HEK293 (cell line): ENCODE measurements at regions not wholly inside any gene's neighbourhood (a gene's known extent, or its start where the extent isn't known, plus 50 kb on each side); places are given as distances from the start of the nearest gene placed in this dataset.
"Not testable (repeated sequence)": the region's sequence is repeated elsewhere in the genome, so short reads cannot be mapped to it uniquely, and the experiment has no call there.

Source experiments
- CTCF ChIA-PET: fragments of 350-600 bp; formaldehyde crosslinking; extraction: SDS; loops from one replicate; lab custom pipeline; 2021; ENCODE audit warnings: antibody characterized with exemption; lab: Yijun Ruan, JAX
- POLR2A ChIA-PET: fragments of 300-600 bp; formaldehyde crosslinking; extraction: SDS; loops from one replicate; lab custom pipeline; 2020; ENCODE audit warnings: antibody characterized with exemption, inconsistent platforms; lab: Yijun Ruan, JAX
- H3K27ac ChIP-seq: fragments of 200-500 bp; sonication (Bioruptor generic); 2 replicates; pipeline ENCODE4 v1.5.1; 2014; ENCODE audit warnings: low read depth, low read length, control low read depth, inconsistent platforms; ENCODE audit errors: extremely low read depth
- H3K36me3 ChIP-seq, 2 experiments: fragments of 200-500 bp in 1 of 2; sonication (Bioruptor generic) in 1 of 2; 1 replicate in 1 of 2; 2 replicates in 1 of 2; pipeline ENCODE4 v1.5.1; 2014 to 2017; ENCODE audit warnings: inconsistent platforms in 2 of 2, low read length in 2 of 2; ENCODE audit not compliant: control insufficient read depth in 2 of 2, insufficient read depth in 1 of 2
- H3K4me1 ChIP-seq: fragments of 200-500 bp; sonication (Bioruptor generic); 2 replicates; pipeline ENCODE4 v1.5.1; 2014; ENCODE audit warnings: mild to moderate bottlenecking, low read length, inconsistent platforms; ENCODE audit not compliant: control insufficient read depth, insufficient read depth
- H3K4me3 ChIP-seq: 2 replicates; pipeline ENCODE4 v1.5.1; 2011; ENCODE audit warnings: low read depth, mild to moderate bottlenecking, control low read depth, low read length, moderate library complexity
- H3K9me3 ChIP-seq: fragments of 200-500 bp; sonication (Bioruptor generic); 2 replicates; pipeline ENCODE4 v1.5.1; 2014; ENCODE audit warnings: low read depth, low read length, inconsistent platforms; ENCODE audit not compliant: control insufficient read depth, insufficient read depth

- POLR2A ChIA-PET, H3K4me3 ChIP-seq: not testable (repeated sequence)
Observed at GRCh38 chr21:7743940-7744339, 2777.4 kb upstream of the TPTE start.

GRCh38 chr21:7744406-7745099, 2776.8 kb upstream of the TPTE start:
- H3K4me3 ChIP-seq, H3K36me3 ChIP-seq, H3K4me1 ChIP-seq, CTCF ChIA-PET, POLR2A ChIA-PET, H3K9me3 ChIP-seq, H3K27ac ChIP-seq: not testable (repeated sequence)

More at GRCh38 chr21:7743940-7744339, 2777.4 kb upstream of the TPTE start:
- H3K4me1 ChIP-seq, H3K27ac ChIP-seq, H3K9me3 ChIP-seq, H3K36me3 ChIP-seq, CTCF ChIA-PET: not testable (repeated sequence)

GRCh38 chr21:7745100-7745450, 2776.3 kb upstream of the TPTE start:
- H3K27ac ChIP-seq, CTCF ChIA-PET, H3K36me3 ChIP-seq, H3K9me3 ChIP-seq, H3K4me3 ChIP-seq, POLR2A ChIA-PET, H3K4me1 ChIP-seq: not testable (repeated sequence)

- CTCF ChIA-PET, H3K36me3 ChIP-seq, H3K27ac ChIP-seq, POLR2A ChIA-PET, H3K9me3 ChIP-seq, H3K4me3 ChIP-seq, H3K4me1 ChIP-seq: not testable (repeated sequence)
Observed at GRCh38 chr21:7747964-7748363, 2773.4 kb upstream of the TPTE start.

DNA sequence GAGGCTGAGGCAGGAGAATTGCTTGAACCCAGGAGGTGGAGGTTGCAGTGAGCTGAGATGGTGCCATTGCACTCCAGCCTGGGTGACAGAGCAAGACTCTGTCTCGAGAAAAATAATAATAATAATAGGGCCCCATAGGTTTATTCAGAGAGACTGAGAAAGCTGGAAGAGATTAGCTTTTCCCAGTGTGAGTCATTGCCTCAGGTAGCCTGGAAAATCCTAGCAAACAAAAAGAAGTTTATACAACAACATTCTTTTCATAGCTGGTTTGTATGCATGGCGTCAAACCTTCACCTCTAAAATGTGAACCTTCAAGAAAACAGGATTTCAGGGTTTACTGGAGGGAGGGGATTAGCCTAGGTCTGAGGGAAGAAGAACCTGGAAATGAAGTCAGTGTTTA, 2768.8 kb upstream of the TPTE start:
- POLR2A ChIA-PET, H3K4me3 ChIP-seq: not testable (repeated sequence)

GRCh38 chr21:7753380-7753877, 2768.0 kb upstream of the TPTE start:
- CTCF ChIA-PET: not testable (repeated sequence)

More for the DNA sequence above, 2768.8 kb upstream of the TPTE start:
- H3K9me3 ChIP-seq, H3K4me1 ChIP-seq, CTCF ChIA-PET, H3K27ac ChIP-seq, H3K36me3 ChIP-seq: not testable (repeated sequence)

DNA sequence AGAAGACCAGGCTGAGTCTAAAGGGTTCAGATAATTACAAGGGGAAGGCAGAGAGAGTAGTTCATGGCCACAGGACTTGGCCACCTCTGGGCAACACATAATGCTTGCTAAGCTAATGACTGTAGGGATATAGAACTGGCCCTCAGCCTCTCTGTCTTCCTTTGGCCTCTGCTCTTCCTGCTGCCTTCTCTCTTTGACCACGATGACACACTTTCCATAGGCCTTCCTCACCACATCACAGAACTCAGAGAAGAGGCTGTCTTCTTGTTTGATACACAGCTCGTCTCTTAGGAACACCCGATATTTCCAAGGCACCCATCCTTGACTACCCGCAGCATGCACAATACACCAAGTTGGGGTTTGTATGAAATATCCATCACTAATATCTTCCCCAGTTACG, 2751.4 kb upstream of the TPTE start:
- CTCF ChIA-PET, H3K36me3 ChIP-seq, H3K4me3 ChIP-seq, H3K4me1 ChIP-seq, H3K9me3 ChIP-seq, POLR2A ChIA-PET, H3K27ac ChIP-seq: not testable (repeated sequence)

More at GRCh38 chr21:7753380-7753877, 2768.0 kb upstream of the TPTE start:
- H3K36me3 ChIP-seq, H3K9me3 ChIP-seq, H3K27ac ChIP-seq, H3K4me3 ChIP-seq, H3K4me1 ChIP-seq, POLR2A ChIA-PET: not testable (repeated sequence)

GRCh38 chr21:7774219-7774618, 2747.2 kb upstream of the TPTE start:
- H3K36me3 ChIP-seq, H3K27ac ChIP-seq, H3K4me3 ChIP-seq, H3K9me3 ChIP-seq, H3K4me1 ChIP-seq, CTCF ChIA-PET, POLR2A ChIA-PET: not testable (repeated sequence)
